IMR-90 (cell line): ENCODE measurements at regions not wholly inside any gene's neighbourhood (a gene's known extent, or its start where the extent isn't known, plus 50 kb on each side); places are given as distances from the start of the nearest gene placed in this dataset.

Experiments
- ATAC-seq: fragments of 200-7000 bp; cut with Tn5 transposase; 2 replicates; pipeline ENCODE4 v1.9.1; 2020; ENCODE audit warnings: low read depth, mild to moderate bottlenecking, moderate library complexity
- BruUV-seq: library from RNA; stranded (reverse); fragments of 400-500 nt; replicated peaks from 2 replicates; lab custom pipeline; 2021; lab: Mats Ljungman, UMichigan
- CTCF ChIA-PET: fragments of 300-600 bp; formaldehyde crosslinking; extraction: SDS; loops from one replicate; lab custom pipeline; 2021; ENCODE audit warnings: antibody characterized with exemption; lab: Yijun Ruan, JAX
- POLR2A ChIA-PET: fragments of 300-600 bp; sonication (Branson Sonifier 250); formaldehyde crosslinking; loops from one replicate; lab custom pipeline; 2022; ENCODE audit warnings: antibody characterized with exemption; ENCODE audit not compliant: unreplicated experiment; lab: Charles Lee
- DNase-seq: peaks from one replicate; pipeline ENCODE4 v3.0.0; 2013
- H2AFZ ChIP-seq: replicated peaks from 2 replicates; pipeline ENCODE3; 2013; ENCODE audit warnings: low read length, mild to moderate bottlenecking; ENCODE audit not compliant: poor library complexity
- H2AK5ac ChIP-seq: 2 replicates; pipeline ENCODE4 v1.6.1; 2013; ENCODE audit warnings: low read depth, low read length, inconsistent platforms
- H2AK9ac ChIP-seq: replicated peaks from 2 replicates; pipeline ENCODE3; 2013; ENCODE audit warnings: mild to moderate bottlenecking, low read depth, low read length, moderate library complexity; ENCODE audit not compliant: poor library complexity
- H2BK120ac ChIP-seq: 2 replicates; pipeline ENCODE4 v1.6.1; 2013; ENCODE audit warnings: low read depth, low read length, inconsistent platforms
- H2BK15ac ChIP-seq: 3 replicates; pipeline ENCODE4 v1.6.1; 2013; ENCODE audit warnings: low read depth, low read length, inconsistent platforms
- H2BK20ac ChIP-seq: 2 replicates; pipeline ENCODE4 v1.6.1; 2013; ENCODE audit warnings: low read depth, mild to moderate bottlenecking, inconsistent platforms, low read length, moderate library complexity
- H2BK5ac ChIP-seq: 2 replicates; pipeline ENCODE4 v1.6.1; 2013; ENCODE audit warnings: mild to moderate bottlenecking, low read depth, low read length, inconsistent platforms; ENCODE audit not compliant: poor library complexity, severe bottlenecking
- H3K14ac ChIP-seq: replicated peaks from 2 replicates; pipeline ENCODE4 v1.6.1; 2013; ENCODE audit warnings: low read depth, low read length, inconsistent platforms
- H3K18ac ChIP-seq: 2 replicates; pipeline ENCODE4 v1.6.1; 2013; ENCODE audit warnings: low read depth, low read length, control low read depth
- H3K23ac ChIP-seq: 2 replicates; pipeline ENCODE4 v1.6.1; 2013; ENCODE audit warnings: low read depth, low read length, inconsistent platforms
- H3K27ac ChIP-seq: 2 replicates; pipeline ENCODE4 v1.5.1; 2013; ENCODE audit warnings: mild to moderate bottlenecking, control low read depth, low read length; ENCODE audit not compliant: insufficient read depth
- H3K27me3 ChIP-seq: 2 replicates; pipeline ENCODE4 v1.6.1; 2013; ENCODE audit warnings: low read length; ENCODE audit not compliant: control insufficient read depth, insufficient read depth
- H3K36me3 ChIP-seq: 2 replicates; pipeline ENCODE4 v1.6.1; 2013; ENCODE audit warnings: low read length, mixed read lengths; ENCODE audit not compliant: control insufficient read depth, insufficient read depth
- H3K4ac ChIP-seq: 2 replicates; pipeline ENCODE4 v1.6.1; 2013; ENCODE audit warnings: low read depth, low read length, inconsistent platforms
- H3K4me1 ChIP-seq: 2 replicates; pipeline ENCODE4 v1.6.1; 2013; ENCODE audit warnings: low read length, mixed read lengths; ENCODE audit not compliant: control insufficient read depth, insufficient read depth
- H3K4me2 ChIP-seq: 2 replicates; pipeline ENCODE4 v1.6.1; 2013; ENCODE audit warnings: low read depth, mild to moderate bottlenecking, control low read depth, low read length, moderate library complexity
- H3K4me3 ChIP-seq: 2 replicates; pipeline ENCODE4 v1.5.1; 2013; ENCODE audit warnings: low read depth, mild to moderate bottlenecking, control low read depth, low read length, moderate library complexity; ENCODE audit not compliant: insufficient read depth
- H3K56ac ChIP-seq: 2 replicates; pipeline ENCODE4 v1.6.1; 2013; ENCODE audit warnings: low read length, inconsistent platforms; ENCODE audit not compliant: insufficient read depth; ENCODE audit errors: extremely low read depth
- H3K79me1 ChIP-seq, 2 experiments: 2 replicates each; pipeline ENCODE4 v1.6.1; 2013; ENCODE audit warnings: low read length in 2 of 2, inconsistent platforms in 1 of 2, low read depth in 1 of 2
- H3K9ac ChIP-seq: 2 replicates; pipeline ENCODE4 v1.6.1; 2013; ENCODE audit warnings: low read depth, low read length, control low read depth
- H3K9me1 ChIP-seq: 2 replicates; pipeline ENCODE4 v1.6.1; 2013; ENCODE audit warnings: low read length, inconsistent platforms; ENCODE audit not compliant: insufficient read depth
- H3K9me3 ChIP-seq: 2 replicates; pipeline ENCODE4 v1.6.1; 2013; ENCODE audit warnings: low read length; ENCODE audit not compliant: control insufficient read depth, insufficient read depth
- H4K20me1 ChIP-seq: 2 replicates; pipeline ENCODE4 v1.6.1; 2013; ENCODE audit warnings: low read length, inconsistent platforms; ENCODE audit not compliant: insufficient read depth
- H4K5ac ChIP-seq: 2 replicates; pipeline ENCODE4 v1.6.1; 2013; ENCODE audit warnings: mild to moderate bottlenecking, low read depth, low read length, control low read depth
- H4K8ac ChIP-seq, 2 experiments: 2 replicates each; pipeline ENCODE4 v1.6.1; 2013; ENCODE audit warnings: low read depth in 2 of 2, low read length in 2 of 2, control low read depth in 1 of 2, inconsistent platforms in 1 of 2
- H4K91ac ChIP-seq: 2 replicates; pipeline ENCODE4 v1.6.1; 2013; ENCODE audit warnings: low read depth, low read length, inconsistent platforms; ENCODE audit not compliant: insufficient read depth
- BHLHE40 ChIP-seq: fragments of 150-350 bp; IDR thresholded peaks from 2 replicates; pipeline ENCODE4 v1.6.1; 2016; ENCODE audit warnings: mild to moderate bottlenecking, low read depth, low read length
- CEBPB ChIP-seq: IDR thresholded peaks from 2 replicates; pipeline ENCODE4 v1.6.1; 2012; ENCODE audit warnings: low read depth, low read length, improper control_type of control experiment
- CHD1 ChIP-seq: IDR thresholded peaks from 2 replicates; pipeline ENCODE4 v1.6.1; 2012; ENCODE audit warnings: low read depth, low read length, improper control_type of control experiment
- CTCF ChIP-seq: conservative IDR thresholded peaks from 2 replicates; pipeline ENCODE4 v1.5.1; 2012; ENCODE audit warnings: mild to moderate bottlenecking, low read depth, low read length, improper control_type of control experiment
- ELK1 ChIP-seq: fragments of 150-350 bp; IDR thresholded peaks from 2 replicates; pipeline ENCODE4 v1.6.1; 2016; ENCODE audit warnings: low read depth, mild to moderate bottlenecking, low read length, moderate library complexity, borderline replicate concordance
- MAZ ChIP-seq: IDR thresholded peaks from 2 replicates; pipeline ENCODE4 v1.6.1; 2012; ENCODE audit warnings: low read depth, mild to moderate bottlenecking, low read length, improper control_type of control experiment, moderate library complexity, borderline replicate concordance
- MXI1 ChIP-seq: IDR thresholded peaks from 2 replicates; pipeline ENCODE4 v1.6.1; 2012; ENCODE audit warnings: low read depth, mild to moderate bottlenecking, low read length, moderate library complexity, borderline replicate concordance
- POLR2A ChIP-seq: IDR thresholded peaks from 2 replicates; pipeline ENCODE4 v1.6.1; 2012; ENCODE audit warnings: mild to moderate bottlenecking, low read depth, low read length
- RAD21 ChIP-seq: IDR thresholded peaks from 2 replicates; pipeline ENCODE4 v1.6.1; 2012; ENCODE audit warnings: low read length, improper control_type of control experiment
- RCOR1 ChIP-seq: IDR thresholded peaks from 2 replicates; pipeline ENCODE4 v1.6.1; 2012; ENCODE audit warnings: mild to moderate bottlenecking, low read length, improper control_type of control experiment; ENCODE audit not compliant: insufficient replicate concordance
- RFX5 ChIP-seq: IDR thresholded peaks from 2 replicates; pipeline ENCODE4 v1.8.0; 2012; ENCODE audit warnings: low read depth, mild to moderate bottlenecking, low read length, moderate library complexity
- SMC3 ChIP-seq: fragments of 150-350 bp; IDR thresholded peaks from 2 replicates; pipeline ENCODE4 v1.6.1; 2016; ENCODE audit warnings: low read depth, mild to moderate bottlenecking, antibody characterized with exemption, low read length, moderate library complexity
- whole genome bisulfite sequencing, 2 experiments: methylation state at CpG; one replicate each; pipeline versions ENCODE4 v1.1.5 to v1.1.7; 2013; ENCODE audit warnings: missing lambda C conversion rate in 2 of 2; ENCODE audit not compliant: insufficient read length in 1 of 2; ENCODE audit errors: extremely low coverage in 2 of 2; 5-methylcytosine and 5-hydroxymethylcytosine counted together
- dilution Hi-C: fragments of 300-500 bp; cut with HindIII; formaldehyde crosslinking; loops from one replicate; pipeline ENCODE4 v1.14.3; 2018; ENCODE audit warnings: low sequenced_read_pairs; ENCODE audit not compliant: unreplicated experiment
- in situ Hi-C: fragments of 300-500 bp; cut with MboI; formaldehyde crosslinking; loops from 3 replicates; pipeline ENCODE4 v1.14.3; 2019; ENCODE audit warnings: low sequenced_read_pairs, inconsistent platforms, mixed read lengths
- intact Hi-C: fragments of 100-400 bp; cut with micrococcal nuclease; formaldehyde crosslinking; loops from 2 replicates; pipeline ENCODE4 v1.10.0; 2022

- H3K4me1 ChIP-seq: no peaks in the 10 kb centered on the region
- H4K5ac ChIP-seq: no peak overlapping the region
- peaks cover 5% of the 10 kb centered on the region for H3K9me3 ChIP-seq
- no peak overlapping the region for H4K8ac ChIP-seq
- no peaks in the 10 kb centered on the region for H3K9me1 ChIP-seq
- in situ Hi-C loops: no loop called here
- H2BK120ac ChIP-seq: no peak overlapping the region
- H2AK5ac ChIP-seq: no peak overlapping the region
- no peaks in the 10 kb centered on the region for H3K36me3 ChIP-seq
- H3K4me3 ChIP-seq: no peak overlapping the region
- no peak overlapping the region for H2BK20ac ChIP-seq
- H3K9ac ChIP-seq: no peak overlapping the region
- no peak overlapping the region for H4K91ac ChIP-seq
- WGBS, 2 experiments: no CpG with 5 or more reads among the region's 1 CpG
- no peak overlapping the region for H3K4me2 ChIP-seq
- BruUV-seq: no TSS peak
- H4K20me1 ChIP-seq: no peaks in the 10 kb centered on the region
- H2AFZ ChIP-seq: no peak overlapping the region
- intact Hi-C loops: no loop called here
- ChIA-PET CTCF (no interaction called here), POLR2A (no interaction called here)
- no peaks in the 10 kb centered on the region for H3K79me1 ChIP-seq
- no peak overlapping the region for H2BK5ac ChIP-seq
- H3K18ac ChIP-seq: no peak overlapping the region
- H3K56ac ChIP-seq: no peak overlapping the region
- no peak for DNase-seq
- H3K27ac ChIP-seq: no peak overlapping the region
- no peak overlapping the region for H2BK15ac ChIP-seq
- no peak for ATAC-seq
- H3K27me3 ChIP-seq: no peaks in the 10 kb centered on the region
- H3K23ac ChIP-seq: no peak overlapping the region
- dilution Hi-C loops: no loop called here
- TF ChIP-seq CHD1 (no peak), RFX5 (no peak), ELK1 (no peak), MAZ (no peak), POLR2A (no peak), CEBPB (no peak), RCOR1 (no peak), CTCF (no peak), RAD21 (no peak), BHLHE40 (no peak), MXI1 (no peak), SMC3 (no peak)
- H2AK9ac ChIP-seq: no peak overlapping the region
- no peak overlapping the region for H3K4ac ChIP-seq
- no peak overlapping the region for H3K14ac ChIP-seq
These were observed 317.2 kb downstream of the CPS1 start for GRCh38 chr2:210873631-210874030.
